Left lung (tissue), 4 donors: ENCODE measurements at regions not wholly inside any gene's neighbourhood (a gene's known extent, or its start where the extent isn't known, plus 50 kb on each side); places are given as distances from the start of the nearest gene placed in this dataset.

ENCODE experiments used
- ATAC-seq: fragments of 200-7000 bp; cut with Tn5 transposase; one replicate; pipeline ENCODE4 v1.9.1; 2020; ENCODE audit warnings: moderate library complexity
- DNase-seq, 4 donors: peaks; one replicate each; pipeline ENCODE4 v3.0.0-alpha.2; 2013 to 2020
- H3K27ac ChIP-seq, 2 donors: fragments of 200-600 bp; sonication (generic) in 1 of 2; one replicate each; pipeline versions ENCODE4 v1.5.0 to v1.8.0; 2020 to 2021
- H3K27me3 ChIP-seq, 2 donors: fragments of 200-600 bp; sonication (generic) in 1 of 2; one replicate each; pipeline versions ENCODE4 v1.5.0 to v1.8.0; 2020 to 2021
- H3K36me3 ChIP-seq, 2 donors: fragments of 200-600 bp; sonication (generic) in 1 of 2; one replicate each; pipeline versions ENCODE4 v1.5.0 to v1.8.0; 2020 to 2021
- H3K4me1 ChIP-seq, 2 donors: fragments of 200-600 bp; one replicate each; pipeline ENCODE4 v1.8.0; 2021
- H3K4me3 ChIP-seq, 2 donors: fragments of 200-600 bp; sonication (generic) in 1 of 2; one replicate each; pipeline versions ENCODE4 v1.5.0 to v1.8.0; 2020 to 2021; ENCODE audit warnings: mild to moderate bottlenecking in 1 of 2
- H3K9me3 ChIP-seq, 2 donors: fragments of 200-600 bp; sonication (generic) in 1 of 2; one replicate each; pipeline versions ENCODE4 v1.5.0 to v1.8.0; 2020 to 2021
- intact Hi-C, 2 donors: fragments of 100-400 bp; cut with DNase I; formaldehyde crosslinking; loops; one replicate each; pipeline versions ENCODE4 v1.11.2 to v1.14.2; 2022
- TF ChIP-seq, protein P1 (sequence below), 2 donors: fragments of 200-600 bp; sonication (generic) in 1 of 2; IDR thresholded peaks; one replicate each; pipeline versions ENCODE4 v1.5.0 to v1.8.0; 2021; ENCODE audit warnings: antibody characterized with exemption in 2 of 2
- donor health status: DM: no; HTN: yes; CAD: no.
- donor health status: DM: no; HTN: no; CAD: no.

DNA sequence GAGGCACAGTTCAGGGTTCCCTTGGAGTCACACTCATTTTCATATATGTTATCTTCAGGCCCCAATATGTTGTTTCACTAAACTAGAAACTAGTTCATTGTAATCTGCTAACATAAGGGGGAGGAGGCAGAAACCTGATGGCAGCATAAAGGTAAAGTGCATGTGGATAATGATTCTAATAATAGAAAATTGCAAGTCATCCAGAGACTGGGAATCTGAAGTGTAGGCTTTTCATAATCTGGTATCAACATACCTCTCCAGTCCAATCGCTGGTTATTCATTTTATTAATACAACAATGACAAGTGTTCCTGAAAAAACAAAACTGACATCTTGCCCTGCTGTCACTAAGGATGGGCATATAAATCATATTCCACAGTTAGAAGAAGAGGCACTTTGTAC, 326.3 kb upstream of the ZNF804A start:
- ATAC-seq (no peak), DNase-seq (no peak)
- no peaks in the 10 kb centered on the region for H3K9me3 ChIP-seq
- no peak overlapping the region for H3K4me3 ChIP-seq
- TF ChIP-seq, protein P1, sequence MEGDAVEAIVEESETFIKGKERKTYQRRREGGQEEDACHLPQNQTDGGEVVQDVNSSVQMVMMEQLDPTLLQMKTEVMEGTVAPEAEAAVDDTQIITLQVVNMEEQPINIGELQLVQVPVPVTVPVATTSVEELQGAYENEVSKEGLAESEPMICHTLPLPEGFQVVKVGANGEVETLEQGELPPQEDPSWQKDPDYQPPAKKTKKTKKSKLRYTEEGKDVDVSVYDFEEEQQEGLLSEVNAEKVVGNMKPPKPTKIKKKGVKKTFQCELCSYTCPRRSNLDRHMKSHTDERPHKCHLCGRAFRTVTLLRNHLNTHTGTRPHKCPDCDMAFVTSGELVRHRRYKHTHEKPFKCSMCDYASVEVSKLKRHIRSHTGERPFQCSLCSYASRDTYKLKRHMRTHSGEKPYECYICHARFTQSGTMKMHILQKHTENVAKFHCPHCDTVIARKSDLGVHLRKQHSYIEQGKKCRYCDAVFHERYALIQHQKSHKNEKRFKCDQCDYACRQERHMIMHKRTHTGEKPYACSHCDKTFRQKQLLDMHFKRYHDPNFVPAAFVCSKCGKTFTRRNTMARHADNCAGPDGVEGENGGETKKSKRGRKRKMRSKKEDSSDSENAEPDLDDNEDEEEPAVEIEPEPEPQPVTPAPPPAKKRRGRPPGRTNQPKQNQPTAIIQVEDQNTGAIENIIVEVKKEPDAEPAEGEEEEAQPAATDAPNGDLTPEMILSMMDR (IDR thresholded peaks at IDR 0.05) = no peak
- no peaks in the 10 kb centered on the region for H3K27me3 ChIP-seq
- no peak overlapping the region for H3K27ac ChIP-seq
- no peaks in the 10 kb centered on the region for H3K4me1 ChIP-seq
- intact Hi-C loops = no loop called here
- no peaks in the 10 kb centered on the region for H3K36me3 ChIP-seq

DNA sequence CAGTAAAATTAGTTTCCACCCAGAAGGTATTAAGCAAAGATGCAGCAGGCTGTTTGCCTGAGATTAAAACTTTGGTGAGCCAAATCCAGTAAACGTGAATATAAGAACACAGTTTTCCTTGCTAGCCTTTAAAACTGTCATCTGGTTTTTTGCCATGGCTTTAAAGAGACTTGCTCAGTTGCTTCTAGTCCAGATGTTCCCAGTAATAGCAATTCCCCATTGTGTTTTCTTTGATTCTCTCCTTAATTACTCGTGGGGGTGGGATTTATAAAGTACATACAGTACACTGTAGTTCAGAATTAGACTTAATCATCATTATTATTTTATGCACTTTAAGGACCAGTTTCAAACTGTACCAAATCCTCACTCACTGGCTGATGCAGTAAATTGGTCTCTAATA, 303.5 kb upstream of the ZNF804A start:
- intact Hi-C loops = no loop called here

DNA sequence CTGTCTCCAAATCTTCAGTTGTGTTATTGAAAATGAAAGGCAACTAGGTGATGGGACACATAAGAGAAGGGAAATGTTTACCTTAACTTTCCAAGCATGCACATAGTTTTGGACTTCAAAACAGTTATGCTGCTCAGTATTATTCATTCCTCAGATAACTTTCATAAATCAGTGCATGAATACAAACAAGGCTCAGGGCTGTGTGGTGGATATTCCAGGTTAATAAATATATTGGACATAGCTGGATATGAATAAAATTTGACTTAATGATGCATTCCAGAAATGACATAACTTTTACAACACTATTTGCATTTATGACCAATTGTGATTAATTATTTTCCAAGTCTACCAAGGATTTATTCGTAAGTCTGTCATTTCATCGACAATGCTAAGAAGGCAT, 301.2 kb upstream of the ZNF804A start:
- H3K36me3 ChIP-seq = no peaks in the 10 kb centered on the region
- H3K9me3 ChIP-seq = no peaks in the 10 kb centered on the region
- no peaks in the 10 kb centered on the region for H3K4me1 ChIP-seq
- no peaks in the 10 kb centered on the region for H3K27me3 ChIP-seq
- ATAC-seq (no peak), DNase-seq (no peak)
- no peak overlapping the region for H3K4me3 ChIP-seq
- intact Hi-C loops = no loop called here
- no peak overlapping the region for H3K27ac ChIP-seq
- TF ChIP-seq, protein P1 (IDR thresholded peaks at IDR 0.05) = no peak

More for the DNA sequence above, 303.5 kb upstream of the ZNF804A start:
- Histone ChIP-seq H3K27me3 (no peaks in the 10 kb centered on the region), H3K4me1 (no peaks in the 10 kb centered on the region), H3K36me3 (no peaks in the 10 kb centered on the region), H3K4me3 (no peak overlapping the region), H3K27ac (no peak overlapping the region), H3K9me3 (no peaks in the 10 kb centered on the region)
- TF ChIP-seq, protein P1 (IDR thresholded peaks at IDR 0.05) = no peak
- no peak for DNase-seq
- no peak for ATAC-seq

DNA sequence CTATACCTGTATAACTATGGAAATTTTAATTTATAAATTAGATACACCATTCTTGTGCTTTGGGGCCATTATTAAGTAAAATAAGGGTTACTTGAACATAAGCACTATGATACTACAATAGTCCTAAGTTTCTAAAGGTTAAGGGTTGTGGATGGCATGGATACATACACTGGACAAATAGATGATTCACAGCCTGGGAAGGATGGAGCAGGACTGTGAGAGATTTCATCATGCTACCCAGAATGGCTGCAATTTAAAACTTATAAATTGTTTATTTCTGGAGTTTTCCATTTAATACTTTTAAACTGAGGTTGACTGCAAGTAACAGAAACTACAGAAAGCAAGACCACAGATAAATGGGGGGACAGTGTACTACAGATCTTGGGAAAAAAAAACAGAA, 295.8 kb upstream of the ZNF804A start:
- ATAC-seq = no peak
- H3K9me3 ChIP-seq = no peaks in the 10 kb centered on the region
- H3K4me1 ChIP-seq = no peaks in the 10 kb centered on the region
- H3K27ac ChIP-seq = no peak overlapping the region
- no peaks in the 10 kb centered on the region for H3K27me3 ChIP-seq
- H3K36me3 ChIP-seq = no peaks in the 10 kb centered on the region
- TF ChIP-seq, protein P1 (IDR thresholded peaks at IDR 0.05) = no peak
- H3K4me3 ChIP-seq = no peak overlapping the region
- no peak for DNase-seq
- intact Hi-C loops = no loop called here

DNA sequence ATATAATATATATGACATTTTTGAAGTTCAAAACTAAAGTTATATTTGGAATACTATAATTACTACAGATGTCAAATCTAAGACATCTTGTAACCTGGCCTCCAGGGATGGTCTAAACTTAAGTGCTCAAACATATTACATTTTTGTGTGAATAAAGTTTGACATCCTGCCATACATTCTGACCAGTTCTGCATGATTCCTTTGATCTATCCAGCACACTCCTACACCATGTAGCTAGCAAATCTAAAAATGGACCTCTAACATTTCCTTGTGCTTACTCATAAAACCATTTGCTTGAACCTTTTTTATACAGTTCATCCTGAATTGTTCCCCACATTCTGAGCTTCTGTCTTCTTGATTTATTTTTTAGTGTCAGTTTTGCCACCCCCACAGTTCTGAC, 294.3 kb upstream of the ZNF804A start:
- Histone ChIP-seq H3K4me3 (no peak overlapping the region), H3K4me1 (no peaks in the 10 kb centered on the region), H3K27me3 (no peaks in the 10 kb centered on the region), H3K9me3 (no peaks in the 10 kb centered on the region), H3K36me3 (no peaks in the 10 kb centered on the region), H3K27ac (no peak overlapping the region)
- intact Hi-C loops = no loop called here
- ATAC-seq (no peak), DNase-seq (no peak)
- TF ChIP-seq, protein P1 (IDR thresholded peaks at IDR 0.05) = no peak
